Naive thymus-derived CD4-positive, alpha-beta T cell (primary cell): ENCODE measurements at regions not wholly inside any gene's neighbourhood (a gene's known extent, or its start where the extent isn't known, plus 50 kb on each side); places are given as distances from the start of the nearest gene placed in this dataset.
"Not testable (repeated sequence)": the region's sequence is repeated elsewhere in the genome, so short reads cannot be mapped to it uniquely, and the experiment has no call there.

Source experiments
- ATAC-seq: fragments of 150-1000 bp; cut with Tn5 transposase; 2 replicates; pipeline ENCODE4 v1.10.0; 2021; ENCODE audit warnings: mild to moderate bottlenecking, moderate library complexity
- CTCF ChIA-PET: fragments of 350-600 bp; sonication (Branson Sonifier 250); formaldehyde crosslinking; loops from one replicate; lab custom pipeline; 2021; ENCODE audit warnings: antibody characterized with exemption; lab: Charles Lee
- POLR2A ChIA-PET: fragments of 350-600 bp; sonication (Branson Sonifier 250); formaldehyde crosslinking; loops from one replicate; lab custom pipeline; 2021; ENCODE audit warnings: antibody characterized with exemption, inconsistent platforms; lab: Charles Lee
- DNase-seq, 9 donors: peaks; one replicate each; pipeline versions ENCODE4 v3.0.0 to v3.0.0-alpha.2; 2020 to 2022; ENCODE audit warnings: mixed read lengths in 1 of 9
- H3K27ac ChIP-seq: one replicate; pipeline ENCODE4 v1.7.0; 2013; ENCODE audit warnings: mild to moderate bottlenecking, low read depth, low read length, moderate library complexity
- H3K27me3 ChIP-seq, 2 donors: one replicate each; pipeline ENCODE4 v1.7.0; 2013; ENCODE audit warnings: low read length in 2 of 2, mild to moderate bottlenecking in 2 of 2, moderate library complexity in 2 of 2; ENCODE audit not compliant: control insufficient read depth in 2 of 2, insufficient read depth in 2 of 2
- H3K36me3 ChIP-seq, 3 experiments: 1 replicate in 2 of 3; 2 replicates in 1 of 3; pipeline ENCODE4 v1.7.0; 2013; ENCODE audit warnings: low read length in 3 of 3, mild to moderate bottlenecking in 3 of 3, moderate library complexity in 1 of 3; ENCODE audit not compliant: insufficient read depth in 3 of 3, control insufficient read depth in 2 of 3
- H3K4me1 ChIP-seq, 2 donors: one replicate each; pipeline ENCODE4 v1.7.0; 2013; ENCODE audit warnings: low read length in 2 of 2, mild to moderate bottlenecking in 2 of 2, moderate library complexity in 1 of 2; ENCODE audit not compliant: control insufficient read depth in 2 of 2, insufficient read depth in 2 of 2
- H3K4me3 ChIP-seq: 2 replicates; pipeline ENCODE4 v1.7.0; 2013; ENCODE audit warnings: mild to moderate bottlenecking, low read length
- H3K9me3 ChIP-seq, 3 experiments: 1 replicate in 2 of 3; 2 replicates in 1 of 3; pipeline ENCODE4 v1.7.0; 2013; ENCODE audit warnings: low read length in 3 of 3; ENCODE audit not compliant: control insufficient read depth in 2 of 3
- H3K27ac Mint-ChIP-seq, 9 donors: one replicate each; pipeline ENCODE4 v1.8.0; 2020 to 2022; ENCODE audit warnings: mixed read lengths in 9 of 9, mild to moderate bottlenecking in 8 of 9, moderate library complexity in 5 of 9, inconsistent platforms in 2 of 9
- H3K27me3 Mint-ChIP-seq, 5 donors: one replicate each; pipeline ENCODE4 v1.8.0; 2021 to 2022; ENCODE audit warnings: mixed read lengths in 5 of 5, mild to moderate bottlenecking in 1 of 5
- H3K36me3 Mint-ChIP-seq, 5 donors: one replicate each; pipeline ENCODE4 v1.8.0; 2020 to 2022; ENCODE audit warnings: mixed read lengths in 5 of 5, mild to moderate bottlenecking in 3 of 5, inconsistent platforms in 1 of 5
- H3K4me1 Mint-ChIP-seq, 7 donors: one replicate each; pipeline ENCODE4 v1.8.0; 2020 to 2022; ENCODE audit warnings: mixed read lengths in 7 of 7, mild to moderate bottlenecking in 3 of 7, inconsistent platforms in 1 of 7
- H3K4me3 Mint-ChIP-seq, 10 donors: one replicate each; pipeline ENCODE4 v1.8.0; 2020 to 2022; ENCODE audit warnings: mild to moderate bottlenecking in 10 of 10, mixed read lengths in 10 of 10, moderate library complexity in 6 of 10, inconsistent platforms in 2 of 10
- H3K9me3 Mint-ChIP-seq, 11 donors: one replicate each; pipeline ENCODE4 v1.8.0; 2020 to 2022; ENCODE audit warnings: mixed read lengths in 11 of 11, mild to moderate bottlenecking in 4 of 11, inconsistent platforms in 1 of 11, moderate library complexity in 1 of 11
- intact Hi-C, 2 donors: fragments of 100-400 bp; cut with micrococcal nuclease; formaldehyde crosslinking; loops; one replicate each; pipeline ENCODE4 v1.15.1; 2023

- H3K9me3 Mint-ChIP-seq, result no peaks in the 10 kb centered on the region
- ATAC-seq (peak; percentile 83), DNase-seq (peak; percentile 23 to 70 (median 53))
- Histone ChIP-seq H3K27me3 (no peaks in the 10 kb centered on the region), H3K36me3 (no peaks in the 10 kb centered on the region), H3K27ac (no peak overlapping the region), H3K4me3 (no peak overlapping the region), H3K9me3 (no peaks in the 10 kb centered on the region), H3K4me1 (peaks cover 5 to 15% of the 10 kb centered on the region in 2 donors)
- ChIA-PET CTCF (interaction anchor here (0.7 kb wide), 1 partner anchor 20 kb away, joined by 4 read pairs; no protein-coding TSS in a partner anchor), POLR2A (no interaction called here)
- intact Hi-C loops, result no loop called here
- peak overlapping the region in 5 of 10 donors; percentile 14 to 77 (median 19) for H3K4me3 Mint-ChIP-seq
- H3K27me3 Mint-ChIP-seq, result peaks cover 0 to 36% (median 0%) of the 10 kb centered on the region in 5 donors
- H3K36me3 Mint-ChIP-seq, result no peaks in the 10 kb centered on the region
- no peak overlapping the region for H3K27ac Mint-ChIP-seq
- H3K4me1 Mint-ChIP-seq, result peaks cover 9 to 37% (median 26%) of the 10 kb centered on the region in 7 donors
Observed at GRCh38 chr14:106657460-106657859, 1131.1 kb downstream of the TMEM121 start.

GRCh38 chr14:106658066-106658860, 1131.9 kb downstream of the TMEM121 start:
- peak overlapping the region in 1 of 9 donors; percentile 57 for H3K27ac Mint-ChIP-seq

GRCh38 chr14:106661561-106661960, 1135.2 kb downstream of the TMEM121 start:
- ATAC-seq (peak; percentile 81), DNase-seq (peak in 8 of 9 donors; percentile 14 to 68 (median 57))
- Mint-ChIP-seq H3K4me1 (peaks cover 13 to 51% (median 38%) of the 10 kb centered on the region in 7 donors), H3K27ac (peak overlapping the region in 5 of 9 donors; percentile 10 to 57 (median 52)), H3K4me3 (peak overlapping the region in 2 of 10 donors; percentile 15 to 18), H3K27me3 (peaks cover 0 to 34% (median 0%) of the 10 kb centered on the region in 5 donors)
- H3K36me3 ChIP-seq, H3K9me3 ChIP-seq, H3K9me3 Mint-ChIP-seq, H3K4me3 ChIP-seq, POLR2A ChIA-PET, CTCF ChIA-PET, H3K27ac ChIP-seq, H3K27me3 ChIP-seq, H3K36me3 Mint-ChIP-seq: not testable (repeated sequence)
- intact Hi-C loops, result loop anchor here in 1 of 2 donors (1.0 kb wide), 2 partner anchors 59 to 106 kb away; no protein-coding TSS in a partner anchor
- peaks cover 5 to 22% of the 10 kb centered on the region in 2 donors for H3K4me1 ChIP-seq

More at GRCh38 chr14:106658066-106658860, 1131.9 kb downstream of the TMEM121 start:
- Mint-ChIP-seq H3K27me3 (peaks cover 0 to 39% (median 0%) of the 10 kb centered on the region in 5 donors), H3K4me1 (peaks cover 11 to 44% (median 30%) of the 10 kb centered on the region in 7 donors), H3K4me3 (peak overlapping the region in 2 of 10 donors; percentile 14 to 25)
- POLR2A ChIA-PET, DNase-seq, intact Hi-C loops, H3K36me3 ChIP-seq, ATAC-seq, H3K27ac ChIP-seq, H3K9me3 ChIP-seq, H3K36me3 Mint-ChIP-seq, H3K9me3 Mint-ChIP-seq, H3K27me3 ChIP-seq, H3K4me3 ChIP-seq: not testable (repeated sequence)
- CTCF ChIA-PET, result interaction anchor here (1.0 kb wide), 1 partner anchor 11 kb away, joined by 3 read pairs; no protein-coding TSS in a partner anchor
- H3K4me1 ChIP-seq, result peaks cover 5 to 17% of the 10 kb centered on the region in 2 donors

GRCh38 chr14:106662936-106663550, 1136.7 kb downstream of the TMEM121 start:
- Histone ChIP-seq H3K27ac (no peak overlapping the region), H3K4me3 (no peak overlapping the region), H3K4me1 (peaks cover 0 to 14% of the 10 kb centered on the region in 2 donors), H3K9me3 (no peaks in the 10 kb centered on the region), H3K36me3 (no peaks in the 10 kb centered on the region), H3K27me3 (no peaks in the 10 kb centered on the region)
- intact Hi-C loops, result loop anchor here in 1 of 2 donors (2.0 kb wide), 1 partner anchor 354 kb away; no protein-coding TSS in a partner anchor
- peaks cover 0 to 3% (median 0%) of the 10 kb centered on the region in 11 donors for H3K9me3 Mint-ChIP-seq
- H3K4me1 Mint-ChIP-seq, result peaks cover 8 to 42% (median 26%) of the 10 kb centered on the region in 7 donors
- peak overlapping the region in 8 of 9 donors; percentile 13 to 85 (median 30) for H3K27ac Mint-ChIP-seq
- H3K4me3 Mint-ChIP-seq, result peak overlapping the region in 3 of 10 donors; percentile 1 to 11 (median 3)
- ChIA-PET POLR2A (no interaction called here), CTCF (interaction anchor here (1.1 to 1.5 kb wide), 5 partner anchors 11 to 98 kb away, joined by 3 to 5 read pairs (median 3); no protein-coding TSS in a partner anchor)
- peaks cover 0 to 1% (median 0%) of the 10 kb centered on the region in 5 donors for H3K36me3 Mint-ChIP-seq
- peaks cover 0 to 44% (median 0%) of the 10 kb centered on the region in 5 donors for H3K27me3 Mint-ChIP-seq
- ATAC-seq (peak; percentile 27), DNase-seq (peak in 1 of 9 donors; percentile 19)

- H3K4me3 ChIP-seq, H3K9me3 Mint-ChIP-seq: not testable (repeated sequence)
- CTCF ChIA-PET, result interaction anchor here (1.1 kb wide), 1 partner anchor 12 kb away, joined by 4 read pairs; no protein-coding TSS in a partner anchor
Observed at GRCh38 chr14:106663805-106664410, 1137.5 kb downstream of the TMEM121 start.

GRCh38 chr14:106665814-106666213, 1139.4 kb downstream of the TMEM121 start:
- Histone ChIP-seq H3K4me1 (peaks cover 0 to 13% of the 10 kb centered on the region in 2 donors), H3K4me3 (no peak overlapping the region), H3K27ac (no peak overlapping the region), H3K36me3 (no peaks in the 10 kb centered on the region), H3K27me3 (no peaks in the 10 kb centered on the region), H3K9me3 (no peaks in the 10 kb centered on the region)
- Mint-ChIP-seq H3K27ac (no peak overlapping the region), H3K27me3 (peaks cover 5 to 56% (median 10%) of the 10 kb centered on the region in 5 donors), H3K4me3 (peak overlapping the region in 1 of 10 donors; percentile 2), H3K9me3 (peaks cover 0 to 3% (median 0%) of the 10 kb centered on the region in 11 donors), H3K36me3 (peaks cover 0 to 1% (median 0%) of the 10 kb centered on the region in 5 donors), H3K4me1 (peaks cover 5 to 33% (median 17%) of the 10 kb centered on the region in 7 donors)
- peak in 1 of 9 donors; percentile 31 for DNase-seq
- no peak for ATAC-seq
- ChIA-PET POLR2A (no interaction called here), CTCF (no interaction called here)
- intact Hi-C loops, result no loop called here

More at GRCh38 chr14:106663805-106664410, 1137.5 kb downstream of the TMEM121 start:
- H3K4me3 Mint-ChIP-seq, H3K27ac ChIP-seq, H3K9me3 ChIP-seq, H3K27me3 ChIP-seq, H3K36me3 ChIP-seq, H3K36me3 Mint-ChIP-seq: not testable (repeated sequence)
- H3K27me3 Mint-ChIP-seq, result peaks cover 0 to 49% (median 0%) of the 10 kb centered on the region in 5 donors
- POLR2A ChIA-PET, result interaction anchor here (0.9 kb wide), 1 partner anchor 16 kb away, joined by 3 read pairs; no protein-coding TSS in a partner anchor
- peak; percentile 29 to 82 (median 43) for DNase-seq
- intact Hi-C loops, result loop anchor here in 1 of 2 donors (1.0 to 2.0 kb wide), 2 partner anchors 28 to 355 kb away; no protein-coding TSS in a partner anchor
- H3K4me1 ChIP-seq, result peaks cover 0 to 13% of the 10 kb centered on the region in 2 donors
- peak overlapping the region in 3 of 9 donors; percentile 55 to 85 (median 65) for H3K27ac Mint-ChIP-seq
- ATAC-seq, result peak; percentile 62
- peaks cover 5 to 35% (median 17%) of the 10 kb centered on the region in 7 donors for H3K4me1 Mint-ChIP-seq
